GM12891 (cell line): ENCODE measurements at regions not wholly inside any gene's neighbourhood (a gene's known extent, or its start where the extent isn't known, plus 50 kb on each side); places are given as distances from the start of the nearest gene placed in this dataset.

ENCODE experiments used
- PAX5 ChIP-seq: IDR thresholded peaks from 2 replicates; pipeline ENCODE4 v1.6.1; 2011; ENCODE audit warnings: low read length, moderate library complexity, mild to moderate bottlenecking; ENCODE audit not compliant: insufficient read depth, severe bottlenecking
- POLR2A ChIP-seq: IDR thresholded peaks from 2 replicates; pipeline ENCODE4 v1.6.1; 2011; ENCODE audit warnings: low read depth, low read length, control low read depth
- POLR2AphosphoS5 ChIP-seq: IDR thresholded peaks from 2 replicates; pipeline ENCODE4 v1.6.1; 2011; ENCODE audit warnings: low read depth, low read length, control low read depth
- POU2F2 ChIP-seq: IDR thresholded peaks from 2 replicates; pipeline ENCODE4 v1.6.1; 2011; ENCODE audit warnings: low read depth, mild to moderate bottlenecking, control low read depth, low read length, moderate library complexity
- SPI1 ChIP-seq: IDR thresholded peaks from 2 replicates; pipeline ENCODE4 v1.6.1; 2011; ENCODE audit warnings: low read depth, low read length, control low read depth
- TAF1 ChIP-seq: IDR thresholded peaks from 2 replicates; pipeline ENCODE4 v1.6.1; 2011; ENCODE audit warnings: low read depth, low read length, control low read depth

DNA sequence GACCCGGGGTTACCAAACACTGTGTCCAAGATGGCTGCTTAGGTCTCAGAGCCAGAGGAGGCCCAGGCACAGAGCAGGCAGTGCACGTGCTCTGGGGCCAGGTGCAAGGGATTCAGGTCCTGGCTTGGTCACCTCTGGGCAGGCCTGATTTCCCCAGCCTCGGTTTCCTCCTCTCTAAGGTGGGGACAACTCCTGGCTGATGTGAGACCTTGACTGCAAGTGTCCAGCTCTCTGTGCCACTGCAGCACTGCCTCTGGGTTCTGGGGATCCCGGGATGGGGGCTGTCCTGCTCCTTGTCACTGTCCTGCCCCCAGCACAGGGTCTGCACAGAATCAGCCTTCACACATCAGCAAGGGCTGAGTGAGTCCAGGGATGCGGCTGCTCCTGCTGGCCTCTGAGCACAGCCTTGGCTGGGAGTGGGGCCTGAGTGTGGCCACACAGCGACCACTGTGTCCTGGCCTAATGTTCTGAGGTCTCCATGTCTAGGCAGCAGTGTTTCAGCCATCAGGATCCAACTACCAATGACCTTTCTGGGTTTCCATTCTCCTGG, 170.2 kb upstream of the HDAC4 start:
- TF ChIP-seq TAF1 (no peak), POLR2A (no peak), PAX5 (no peak), POLR2AphosphoS5 (no peak), SPI1 (no peak), POU2F2 (no peak)
